Gastrocnemius medialis (tissue), 4 donors: ENCODE measurements at regions not wholly inside any gene's neighbourhood (a gene's known extent, or its start where the extent isn't known, plus 50 kb on each side); places are given as distances from the start of the nearest gene placed in this dataset.

Experiments
- ATAC-seq, 2 donors: fragments of 150-250 bp; one replicate each; pipeline ENCODE4 v1.9.1; 2016
- DNase-seq, 2 donors: peaks; one replicate each; pipeline ENCODE4 v3.0.0-alpha.2; 2019
- H3K27ac ChIP-seq, 4 donors: fragments of 200-600 bp; sonication (generic); 1 replicate in 1 of 4; 2 replicates in 3 of 4; pipeline ENCODE4 v1.5.1; 2016 to 2018; ENCODE audit warnings: mild to moderate bottlenecking in 2 of 4, moderate library complexity in 1 of 4
- H3K27me3 ChIP-seq, 3 donors: fragments of 200-600 bp; sonication (generic) in 2 of 3; 1 replicate in 1 of 3; 2 replicates in 2 of 3; pipeline versions ENCODE4 v1.5.1 to v1.6.0; 2016 to 2019; ENCODE audit warnings: mild to moderate bottlenecking in 1 of 3, moderate library complexity in 1 of 3
- H3K36me3 ChIP-seq, 2 donors: fragments of 200-600 bp; sonication (generic) in 1 of 2; one replicate each; pipeline ENCODE4 v1.5.1; 2017 to 2018
- H3K4me1 ChIP-seq, 2 donors: fragments of 200-600 bp; sonication (generic) in 1 of 2; one replicate each; pipeline ENCODE4 v1.5.1; 2016 to 2017; ENCODE audit warnings: mild to moderate bottlenecking in 2 of 2
- H3K4me3 ChIP-seq, 4 donors: fragments of 200-600 bp; sonication (generic) in 3 of 4; 1 replicate in 1 of 4; 2 replicates in 3 of 4; pipeline ENCODE4 v1.5.1; 2016 to 2019; ENCODE audit warnings: mild to moderate bottlenecking in 2 of 4
- H3K9me3 ChIP-seq, 3 donors: fragments of 200-600 bp; sonication (generic) in 2 of 3; 1 replicate in 1 of 3; 2 replicates in 2 of 3; pipeline ENCODE4 v1.5.1; 2016 to 2019
- POLR2A ChIP-seq, 2 donors: fragments of 450-650 bp; IDR thresholded peaks; one replicate each; pipeline ENCODE4 v1.6.1; 2017; ENCODE audit warnings: antibody characterized with exemption in 2 of 2, mild to moderate bottlenecking in 2 of 2, moderate library complexity in 2 of 2
- in situ Hi-C, 4 donors: fragments of 200-750 bp; cut with MboI; loops; one replicate each; pipeline versions ENCODE4 v1.15.0 to v1.8.0; 2017; ENCODE audit warnings: low sequenced_read_pairs in 4 of 4
- intact Hi-C: fragments of 100-400 bp; cut with DNase I; formaldehyde crosslinking; loops from one replicate; pipeline ENCODE4 v1.15.1; 2023; ENCODE audit warnings: low total_unique reads
- TF ChIP-seq, protein P1 (sequence below), 5 experiments: fragments of 450-650 bp in 3 of 5; fragments of 200-600 bp in 2 of 5; sonication (generic) in 2 of 5; IDR thresholded peaks in 4 of 5; conservative IDR thresholded peaks in 1 of 5; 1 replicate in 4 of 5; 2 replicates in 1 of 5; pipeline ENCODE4 v1.5.1; 2016 to 2019; ENCODE audit warnings: antibody characterized with exemption in 5 of 5, mild to moderate bottlenecking in 3 of 5, moderate library complexity in 3 of 5

DNA sequence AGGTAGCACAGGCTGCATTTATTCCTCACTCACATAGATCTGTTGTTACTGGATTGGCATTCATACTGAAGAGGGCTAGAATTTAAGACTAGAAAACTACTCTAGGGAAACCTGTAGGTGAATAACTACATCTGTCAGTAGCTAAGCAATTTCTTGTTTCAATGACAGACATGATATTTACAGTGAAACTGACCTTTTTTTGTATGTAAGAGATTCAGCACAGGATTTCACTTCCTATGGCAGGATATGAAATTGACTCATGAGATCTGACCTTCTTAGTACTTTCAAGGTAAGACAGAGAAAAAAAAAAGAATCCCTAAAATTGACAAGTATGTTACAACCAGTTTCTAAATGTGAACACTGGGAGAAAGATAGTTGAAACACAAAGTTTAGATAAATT lies 189.8 kb upstream of the SLC16A7 start:
- no peak for DNase-seq
- Histone ChIP-seq H3K4me3 (no peak overlapping the region), H3K27me3 (no peaks in the 10 kb centered on the region), H3K27ac (no peak overlapping the region), H3K36me3 (no peaks in the 10 kb centered on the region), H3K4me1 (no peaks in the 10 kb centered on the region), H3K9me3 (no peaks in the 10 kb centered on the region)
- TF ChIP-seq POLR2A (IDR thresholded peaks at IDR 0.05) = no peak
- TF ChIP-seq, protein P1, sequence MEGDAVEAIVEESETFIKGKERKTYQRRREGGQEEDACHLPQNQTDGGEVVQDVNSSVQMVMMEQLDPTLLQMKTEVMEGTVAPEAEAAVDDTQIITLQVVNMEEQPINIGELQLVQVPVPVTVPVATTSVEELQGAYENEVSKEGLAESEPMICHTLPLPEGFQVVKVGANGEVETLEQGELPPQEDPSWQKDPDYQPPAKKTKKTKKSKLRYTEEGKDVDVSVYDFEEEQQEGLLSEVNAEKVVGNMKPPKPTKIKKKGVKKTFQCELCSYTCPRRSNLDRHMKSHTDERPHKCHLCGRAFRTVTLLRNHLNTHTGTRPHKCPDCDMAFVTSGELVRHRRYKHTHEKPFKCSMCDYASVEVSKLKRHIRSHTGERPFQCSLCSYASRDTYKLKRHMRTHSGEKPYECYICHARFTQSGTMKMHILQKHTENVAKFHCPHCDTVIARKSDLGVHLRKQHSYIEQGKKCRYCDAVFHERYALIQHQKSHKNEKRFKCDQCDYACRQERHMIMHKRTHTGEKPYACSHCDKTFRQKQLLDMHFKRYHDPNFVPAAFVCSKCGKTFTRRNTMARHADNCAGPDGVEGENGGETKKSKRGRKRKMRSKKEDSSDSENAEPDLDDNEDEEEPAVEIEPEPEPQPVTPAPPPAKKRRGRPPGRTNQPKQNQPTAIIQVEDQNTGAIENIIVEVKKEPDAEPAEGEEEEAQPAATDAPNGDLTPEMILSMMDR (IDR thresholded peaks at IDR 0.05 in 4 of 5, conservative IDR thresholded peaks at IDR 0.05 in 1 of 5) = no peak
- intact Hi-C loops (no loop called here), in situ Hi-C loops (loop anchor here in 3 of 4 donors (10.0 to 25.0 kb wide), 2 partner anchors 399 to 406 kb away; no protein-coding TSS in a partner anchor)
- no peak for ATAC-seq

DNA sequence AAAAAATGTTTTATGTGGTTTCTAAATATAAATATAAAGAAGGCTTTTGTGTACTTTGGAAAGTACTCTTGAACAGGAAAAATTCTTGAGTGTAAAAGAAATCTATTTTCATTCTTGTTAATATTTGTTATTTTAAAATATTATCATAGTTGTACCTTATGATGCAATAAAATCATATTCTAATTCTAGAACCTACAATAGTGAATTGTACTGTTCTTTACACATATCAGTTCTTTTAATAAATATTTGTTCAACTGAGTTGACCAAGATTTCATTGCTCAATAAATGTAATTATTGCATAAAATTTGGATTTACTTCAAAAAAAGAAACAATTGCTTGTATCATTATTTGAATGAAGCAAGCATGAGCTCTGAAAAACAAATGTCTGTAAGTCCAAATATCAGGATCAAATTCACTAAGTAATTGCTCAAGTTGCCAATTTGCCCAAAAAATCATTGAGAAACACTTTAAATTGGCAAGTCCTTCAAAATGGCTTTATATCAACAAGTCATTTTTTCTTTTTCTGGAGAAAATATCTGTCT lies 191.6 kb upstream of the SLC16A7 start:
- intact Hi-C loops (loop anchor here (5.0 kb wide), 1 partner anchor 403 kb away; no protein-coding TSS in a partner anchor), in situ Hi-C loops (loop anchor here in 3 of 4 donors (10.0 to 25.0 kb wide), 2 partner anchors 401 to 408 kb away; no protein-coding TSS in a partner anchor)
- TF ChIP-seq, protein P1 (IDR thresholded peaks at IDR 0.05 in 4 of 5, conservative IDR thresholded peaks at IDR 0.05 in 1 of 5) = no peak
- no peak for TF ChIP-seq POLR2A (IDR thresholded peaks at IDR 0.05)
- Histone ChIP-seq H3K27me3 (no peaks in the 10 kb centered on the region), H3K4me1 (no peaks in the 10 kb centered on the region), H3K9me3 (no peaks in the 10 kb centered on the region), H3K27ac (no peak overlapping the region), H3K4me3 (no peak overlapping the region), H3K36me3 (no peaks in the 10 kb centered on the region)
- DNase-seq (no peak), ATAC-seq (no peak)

DNA sequence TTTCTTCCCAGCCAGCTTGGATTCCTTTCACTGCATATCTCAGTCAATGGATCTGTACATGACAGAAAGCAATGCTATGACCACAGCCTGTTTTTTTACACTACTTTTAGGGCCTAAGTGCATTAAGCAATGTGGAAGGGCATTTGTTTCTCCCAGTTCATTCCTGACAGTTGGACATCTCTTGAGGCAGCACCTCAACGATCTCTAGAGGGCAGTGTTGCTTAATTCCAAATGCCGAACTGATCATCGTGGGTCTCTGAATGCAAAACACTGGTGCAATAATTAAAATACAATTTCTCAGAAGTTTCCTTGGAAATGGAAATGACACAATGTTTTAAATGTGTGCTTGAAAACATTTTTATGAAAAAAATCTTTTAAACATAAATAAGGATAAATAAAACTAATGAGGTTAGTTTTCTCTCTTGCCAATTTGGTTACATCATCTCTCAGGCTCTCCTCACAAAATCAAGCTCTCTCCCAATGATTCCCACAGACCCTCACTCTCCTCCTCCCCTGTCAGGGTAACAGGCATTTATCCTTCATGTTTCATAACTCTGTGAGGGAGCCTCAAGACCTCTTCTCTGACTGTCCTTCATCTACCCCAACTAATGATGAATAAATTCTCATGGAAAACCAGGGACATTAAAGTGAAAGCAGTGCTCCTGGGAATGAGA lies 192.4 kb upstream of the SLC16A7 start:
- no peaks in the 10 kb centered on the region for H3K27me3 ChIP-seq
- DNase-seq = peak in 1 of 2 donors; percentile 12
- H3K27ac ChIP-seq = no peak overlapping the region
- no peaks in the 10 kb centered on the region for H3K4me1 ChIP-seq
- H3K36me3 ChIP-seq = no peaks in the 10 kb centered on the region
- in situ Hi-C loops (loop anchor here in 3 of 4 donors (10.0 to 25.0 kb wide), 2 partner anchors 401 to 409 kb away; no protein-coding TSS in a partner anchor), intact Hi-C loops (loop anchor here (5.0 kb wide), 1 partner anchor 404 kb away; no protein-coding TSS in a partner anchor)
- TF ChIP-seq, protein P1 (IDR thresholded peaks at IDR 0.05 in 4 of 5, conservative IDR thresholded peaks at IDR 0.05 in 1 of 5) = peak in 3 of 5 experiments; percentile 20 to 66 (median 48)
- no peak for TF ChIP-seq POLR2A (IDR thresholded peaks at IDR 0.05)
- no peaks in the 10 kb centered on the region for H3K9me3 ChIP-seq
- no peak overlapping the region for H3K4me3 ChIP-seq
- peak in 1 of 2 donors; percentile 66 for ATAC-seq

DNA sequence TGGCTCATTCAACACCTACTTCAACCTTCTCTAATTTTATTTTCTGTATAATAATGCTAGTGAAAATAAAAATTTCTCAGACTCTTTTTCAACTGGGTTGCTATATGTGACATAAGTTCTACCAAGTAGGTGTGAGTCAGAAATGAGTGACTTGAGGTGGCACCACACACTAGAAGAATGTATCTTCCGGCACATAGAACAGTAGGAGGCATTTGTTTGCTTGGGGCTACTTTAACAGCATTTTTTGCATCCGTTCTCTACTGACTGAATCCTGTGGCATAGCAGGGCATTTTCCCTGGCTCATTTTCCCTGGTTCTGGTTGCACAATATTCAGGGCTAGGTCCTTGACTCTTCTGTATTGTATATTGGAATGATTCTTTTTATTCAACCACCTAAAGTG lies 194.0 kb upstream of the SLC16A7 start:
- Histone ChIP-seq H3K4me1 (no peaks in the 10 kb centered on the region), H3K4me3 (no peak overlapping the region), H3K27me3 (no peaks in the 10 kb centered on the region), H3K27ac (no peak overlapping the region), H3K9me3 (no peaks in the 10 kb centered on the region), H3K36me3 (no peaks in the 10 kb centered on the region)
- TF ChIP-seq, protein P1 (IDR thresholded peaks at IDR 0.05 in 4 of 5, conservative IDR thresholded peaks at IDR 0.05 in 1 of 5) = no peak
- TF ChIP-seq POLR2A (IDR thresholded peaks at IDR 0.05) = no peak
- intact Hi-C loops = loop anchor here (5.0 kb wide), 1 partner anchor 405 kb away; no protein-coding TSS in a partner anchor
- in situ Hi-C loops = loop anchor here in 3 of 4 donors (10.0 to 25.0 kb wide), 2 partner anchors 403 to 410 kb away; no protein-coding TSS in a partner anchor
- ATAC-seq (no peak), DNase-seq (no peak)
